Fibroblast of lung (primary cell): ENCODE measurements at regions not wholly inside any gene's neighbourhood (a gene's known extent, or its start where the extent isn't known, plus 50 kb on each side); places are given as distances from the start of the nearest gene placed in this dataset.
A peak's percentile ranks its signal among the peaks of the same experiment; 100 is the strongest.

Experiments used
- DNase-seq, 2 donors: peaks; one replicate each; pipeline versions ENCODE4 v3.0.0 to v3.0.0-alpha.2; 2010; ENCODE audit warnings: low read depth in 2 of 2
- H2AFZ ChIP-seq: 2 replicates; pipeline ENCODE4 v1.5.1; 2012; ENCODE audit warnings: low read length, control low read depth, inconsistent platforms
- H3K27ac ChIP-seq: 2 replicates; pipeline ENCODE4 v1.5.1; 2011; ENCODE audit warnings: low read length, control low read depth; ENCODE audit not compliant: insufficient read depth
- H3K27me3 ChIP-seq: 2 replicates; pipeline ENCODE4 v1.5.1; 2011; ENCODE audit warnings: mild to moderate bottlenecking, low read length; ENCODE audit not compliant: control insufficient read depth, insufficient read depth
- H3K36me3 ChIP-seq: 2 replicates; pipeline ENCODE4 v1.5.1; 2011; ENCODE audit warnings: low read length; ENCODE audit not compliant: control insufficient read depth, insufficient read depth
- H3K4me1 ChIP-seq: 2 replicates; pipeline ENCODE4 v1.5.1; 2011; ENCODE audit warnings: low read length; ENCODE audit not compliant: control insufficient read depth, insufficient read depth; ENCODE audit errors: extremely low read depth
- H3K4me2 ChIP-seq: 2 replicates; pipeline ENCODE4 v1.5.1; 2011; ENCODE audit warnings: low read length, control low read depth; ENCODE audit not compliant: insufficient read depth; ENCODE audit errors: extremely low read depth
- H3K4me3 ChIP-seq, 4 experiments: fragments of 200-600 bp in 1 of 4; sonication (generic) in 1 of 4; replicated peaks in 1 of 4; 2 replicates each; pipeline ENCODE4 v1.5.1; 2011 to 2016; ENCODE audit warnings: low read length in 4 of 4, low read depth in 3 of 4, mild to moderate bottlenecking in 3 of 4, control low read depth in 2 of 4, inconsistent platforms in 1 of 4, mixed read lengths in 1 of 4; ENCODE audit not compliant: insufficient read depth in 1 of 4; ENCODE audit errors: control extremely low read depth in 1 of 4
- H3K79me2 ChIP-seq: 2 replicates; pipeline ENCODE4 v1.5.1; 2012; ENCODE audit warnings: mild to moderate bottlenecking, low read length, inconsistent platforms; ENCODE audit not compliant: control insufficient read depth, insufficient read depth
- H3K9ac ChIP-seq: 2 replicates; pipeline ENCODE4 v1.5.1; 2011; ENCODE audit warnings: mild to moderate bottlenecking, low read length, control low read depth; ENCODE audit not compliant: insufficient read depth
- H3K9me3 ChIP-seq: 2 replicates; pipeline ENCODE4 v1.5.1; 2012; ENCODE audit warnings: low read depth, low read length; ENCODE audit not compliant: control insufficient read depth, insufficient read depth
- H4K20me1 ChIP-seq: 2 replicates; pipeline ENCODE4 v1.5.1; 2011; ENCODE audit warnings: low read length; ENCODE audit not compliant: control insufficient read depth, insufficient read depth; ENCODE audit errors: extremely low read depth
- CTCF ChIP-seq, 2 donors: IDR thresholded peaks in 1 of 2; conservative IDR thresholded peaks in 1 of 2; 1 replicate in 1 of 2; 2 replicates in 1 of 2; pipeline ENCODE4 v1.5.1; 2011 to 2012; ENCODE audit warnings: low read length in 2 of 2, control low read depth in 1 of 2, inconsistent platforms in 1 of 2, low read depth in 1 of 2, mild to moderate bottlenecking in 1 of 2
- EZH2 ChIP-seq: IDR thresholded peaks from 2 replicates; pipeline ENCODE4 v1.5.1; 2012; ENCODE audit warnings: low read length, control low read depth, mild to moderate bottlenecking; ENCODE audit errors: missing control alignments

DNA sequence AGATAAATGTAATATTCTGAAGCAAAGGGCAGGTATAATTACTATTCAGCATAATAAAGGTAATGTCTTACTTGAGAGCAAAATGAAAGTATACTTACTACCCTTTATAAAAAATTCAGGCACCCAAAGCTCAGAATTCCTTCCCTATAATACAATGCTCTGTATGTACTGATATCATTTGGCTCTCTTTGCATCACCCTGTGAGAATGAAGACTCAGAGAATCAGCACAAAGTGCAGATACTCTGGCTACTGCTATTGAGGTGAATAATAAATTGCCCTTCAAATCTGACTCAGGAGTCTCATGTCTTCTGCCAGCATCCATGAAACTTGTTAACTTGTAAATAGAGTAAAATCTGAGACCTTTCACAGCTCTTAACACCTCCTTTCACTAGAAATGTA is 108.5 kb upstream of the KCTD3 start:
- H3K9ac ChIP-seq: no peak overlapping the region
- TF ChIP-seq EZH2 (no peak), CTCF (conservative IDR thresholded peaks at IDR 0.05 in 1 of 2, IDR thresholded peaks at IDR 0.05 in 1 of 2; ENCODE audit: low read depth in 1 of 2, low read length in 2 of 2) (no peak)
- H2AFZ ChIP-seq: no peak overlapping the region
- DNase-seq: peak in 1 of 2 donors; percentile 41
- no peaks in the 10 kb centered on the region for H3K36me3 ChIP-seq
- no peaks in the 10 kb centered on the region for H3K9me3 ChIP-seq
- H3K79me2 ChIP-seq: no peaks in the 10 kb centered on the region
- no peak overlapping the region for H3K4me3 ChIP-seq
- no peak overlapping the region for H3K4me2 ChIP-seq
- no peaks in the 10 kb centered on the region for H3K27me3 ChIP-seq
- no peak overlapping the region for H3K27ac ChIP-seq
- no peaks in the 10 kb centered on the region for H3K4me1 ChIP-seq
- H4K20me1 ChIP-seq: no peaks in the 10 kb centered on the region

DNA sequence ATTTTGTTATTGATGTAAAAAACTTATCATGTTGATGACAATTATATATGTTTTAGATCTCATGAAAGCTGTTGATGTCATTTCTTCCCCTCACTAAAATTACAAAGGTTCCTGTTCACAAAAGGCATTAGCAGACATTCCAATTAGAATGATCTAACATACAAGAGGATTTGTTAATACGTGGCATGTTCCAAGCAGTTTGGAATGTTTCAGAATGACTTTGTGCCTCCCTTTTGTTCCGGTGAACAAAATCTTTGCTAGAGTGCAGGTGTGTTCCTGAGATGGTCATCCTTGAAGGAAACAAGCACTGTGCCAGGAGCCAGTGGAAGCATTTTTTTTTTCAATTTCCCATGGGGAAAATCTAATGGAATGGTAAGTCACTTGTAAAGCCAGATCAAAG is 108.0 kb upstream of the KCTD3 start:
- H4K20me1 ChIP-seq: no peaks in the 10 kb centered on the region
- H3K27me3 ChIP-seq: no peaks in the 10 kb centered on the region
- H3K9me3 ChIP-seq: no peaks in the 10 kb centered on the region
- no peak overlapping the region for H2AFZ ChIP-seq
- no peak overlapping the region for H3K27ac ChIP-seq
- no peaks in the 10 kb centered on the region for H3K36me3 ChIP-seq
- H3K4me2 ChIP-seq: no peak overlapping the region
- TF ChIP-seq CTCF (conservative IDR thresholded peaks at IDR 0.05 in 1 of 2, IDR thresholded peaks at IDR 0.05 in 1 of 2; ENCODE audit: low read depth in 1 of 2, low read length in 2 of 2) (no peak), EZH2 (no peak)
- no peaks in the 10 kb centered on the region for H3K79me2 ChIP-seq
- no peak overlapping the region for H3K9ac ChIP-seq
- H3K4me1 ChIP-seq: no peaks in the 10 kb centered on the region
- no peak overlapping the region for H3K4me3 ChIP-seq
- DNase-seq: peak in 1 of 2 donors; percentile 59

GRCh38 chr1:215466361-215466760 is 100.7 kb upstream of the KCTD3 start:
- no peaks in the 10 kb centered on the region for H3K36me3 ChIP-seq
- no peaks in the 10 kb centered on the region for H3K4me1 ChIP-seq
- H3K4me3 ChIP-seq: no peak overlapping the region
- H3K27ac ChIP-seq: no peak overlapping the region
- TF ChIP-seq CTCF (conservative IDR thresholded peaks at IDR 0.05 in 1 of 2, IDR thresholded peaks at IDR 0.05 in 1 of 2; ENCODE audit: low read depth in 1 of 2, low read length in 2 of 2) (no peak), EZH2 (no peak)
- no peaks in the 10 kb centered on the region for H3K79me2 ChIP-seq
- no peaks in the 10 kb centered on the region for H3K9me3 ChIP-seq
- H3K9ac ChIP-seq: no peak overlapping the region
- H3K27me3 ChIP-seq: no peaks in the 10 kb centered on the region
- H3K4me2 ChIP-seq: no peak overlapping the region
- no peaks in the 10 kb centered on the region for H4K20me1 ChIP-seq
- no peak overlapping the region for H2AFZ ChIP-seq
- DNase-seq: no peak
